Neural progenitor cell (in vitro differentiated cells): ENCODE measurements at regions not wholly inside any gene's neighbourhood (a gene's known extent, or its start where the extent isn't known, plus 50 kb on each side); places are given as distances from the start of the nearest gene placed in this dataset.

Source experiments
- DNase-seq: peaks from one replicate; pipeline ENCODE4 v3.0.0-alpha.2; 2016; ENCODE audit warnings: low spot score
- H2AFZ ChIP-seq: fragments of 200-600 bp; sonication (generic); replicated peaks from 2 replicates; pipeline ENCODE4 v1.6.1; 2016; ENCODE audit warnings: antibody characterized with exemption
- H3F3A ChIP-seq: fragments of 200-600 bp; sonication (generic); 2 replicates; pipeline ENCODE4 v1.6.1; 2016; ENCODE audit warnings: antibody characterized with exemption, low read depth
- H3K27ac ChIP-seq: fragments of 200-600 bp; sonication (generic); 2 replicates; pipeline ENCODE4 v1.5.1; 2016; ENCODE audit warnings: mild to moderate bottlenecking
- H3K27me3 ChIP-seq: fragments of 200-600 bp; sonication (generic); 2 replicates; pipeline ENCODE4 v1.6.1; 2016; ENCODE audit warnings: mild to moderate bottlenecking, moderate library complexity
- H3K36me3 ChIP-seq: fragments of 200-600 bp; sonication (generic); 2 replicates; pipeline ENCODE4 v1.5.1; 2016
- H3K4me1 ChIP-seq: fragments of 200-600 bp; sonication (generic); 2 replicates; pipeline ENCODE4 v1.6.1; 2016; ENCODE audit warnings: mixed run types
- H3K4me2 ChIP-seq: fragments of 200-600 bp; sonication (generic); 2 replicates; pipeline ENCODE4 v1.6.1; 2016
- H3K4me3 ChIP-seq: fragments of 200-600 bp; sonication (generic); 2 replicates; pipeline ENCODE4 v1.5.1; 2016
- H3K79me2 ChIP-seq: fragments of 200-600 bp; sonication (generic); 2 replicates; pipeline ENCODE4 v1.6.1; 2016; ENCODE audit warnings: low read depth
- H3K9ac ChIP-seq: fragments of 200-600 bp; sonication (generic); 2 replicates; pipeline ENCODE4 v1.6.1; 2016
- H3K9me3 ChIP-seq: fragments of 200-600 bp; sonication (generic); 2 replicates; pipeline ENCODE4 v1.5.1; 2016; ENCODE audit warnings: low read depth
- H4K20me1 ChIP-seq: fragments of 200-600 bp; sonication (generic); 2 replicates; pipeline ENCODE4 v1.6.1; 2016; ENCODE audit warnings: low read depth
- H3K27ac Mint-ChIP-seq: 3 replicates; pipeline ENCODE4 v1.8.0; 2021; ENCODE audit warnings: mixed read lengths
- H3K27me3 Mint-ChIP-seq: 2 replicates; pipeline ENCODE4 v1.8.0; 2022; ENCODE audit warnings: low read depth, mild to moderate bottlenecking, inconsistent platforms, moderate library complexity, mixed read lengths; ENCODE audit not compliant: insufficient read depth
- H3K36me3 Mint-ChIP-seq: 3 replicates; pipeline ENCODE4 v1.8.0; 2021; ENCODE audit warnings: mixed read lengths
- H3K4me1 Mint-ChIP-seq: 3 replicates; pipeline ENCODE4 v1.8.0; 2021; ENCODE audit warnings: mixed read lengths
- H3K4me3 Mint-ChIP-seq: 3 replicates; pipeline ENCODE4 v1.8.0; 2021; ENCODE audit warnings: mild to moderate bottlenecking, moderate library complexity, mixed read lengths
- H3K9me3 Mint-ChIP-seq: 3 replicates; pipeline ENCODE4 v1.8.0; 2020; ENCODE audit warnings: mixed read lengths
- CTCF ChIP-seq: fragments of 200-600 bp; sonication (generic); IDR thresholded peaks from 2 replicates; pipeline ENCODE4 v1.5.1; 2017; ENCODE audit warnings: antibody characterized with exemption, mild to moderate bottlenecking
- EZH2 ChIP-seq: fragments of 200-600 bp; sonication (generic); IDR thresholded peaks from 2 replicates; pipeline ENCODE4 v1.6.1; 2017; ENCODE audit warnings: antibody characterized with exemption, mild to moderate bottlenecking, moderate library complexity
- EZH2phosphoT487 ChIP-seq: fragments of 200-600 bp; sonication (generic); IDR thresholded peaks from 2 replicates; pipeline ENCODE4 v1.6.1; 2017; ENCODE audit warnings: antibody characterized with exemption

- no peaks in the 10 kb centered on the region for H3K79me2 ChIP-seq
- no peak overlapping the region for H3K4me3 ChIP-seq
- no peak overlapping the region for H3K27ac Mint-ChIP-seq
- no peak overlapping the region for H3K4me3 Mint-ChIP-seq
- H3K27me3 ChIP-seq, result no peaks in the 10 kb centered on the region
- H3K4me2 ChIP-seq, result no peak overlapping the region
- H3K27ac ChIP-seq, result no peak overlapping the region
- no peak overlapping the region for H2AFZ ChIP-seq
- H3K9ac ChIP-seq, result no peak overlapping the region
- peaks cover 6% of the 10 kb centered on the region for H3K4me1 Mint-ChIP-seq
- H3F3A ChIP-seq, result no peaks in the 10 kb centered on the region
- peak; percentile 68 for DNase-seq
- no peaks in the 10 kb centered on the region for H3K36me3 ChIP-seq
- peaks cover 10% of the 10 kb centered on the region for H3K4me1 ChIP-seq
- no peaks in the 10 kb centered on the region for H3K36me3 Mint-ChIP-seq
- no peaks in the 10 kb centered on the region for H3K27me3 Mint-ChIP-seq
- H3K9me3 ChIP-seq, result no peaks in the 10 kb centered on the region
- TF ChIP-seq CTCF (peak; percentile 39), EZH2 (no peak)
- no peaks in the 10 kb centered on the region for H3K9me3 Mint-ChIP-seq
- no peaks in the 10 kb centered on the region for H4K20me1 ChIP-seq
Observed at GRCh38 chr5:87541033-87541432, 128.3 kb upstream of the CCNH start.

- no peak overlapping the region for H3K4me3 ChIP-seq
- Mint-ChIP-seq H3K4me3 (no peak overlapping the region), H3K9me3 (no peaks in the 10 kb centered on the region), H3K36me3 (no peaks in the 10 kb centered on the region), H3K27me3 (no peaks in the 10 kb centered on the region), H3K4me1 (peaks cover 6% of the 10 kb centered on the region), H3K27ac (no peak overlapping the region)
- no peak overlapping the region for H3K4me2 ChIP-seq
- H3K27ac ChIP-seq, result no peak overlapping the region
- H3K79me2 ChIP-seq, result no peaks in the 10 kb centered on the region
- TF ChIP-seq EZH2phosphoT487 (no peak), CTCF (no peak), EZH2 (no peak)
- H3K9ac ChIP-seq, result no peak overlapping the region
- H3F3A ChIP-seq, result no peaks in the 10 kb centered on the region
- DNase-seq, result no peak
- H2AFZ ChIP-seq, result no peak overlapping the region
- no peaks in the 10 kb centered on the region for H3K36me3 ChIP-seq
- H3K27me3 ChIP-seq, result no peaks in the 10 kb centered on the region
- H4K20me1 ChIP-seq, result no peaks in the 10 kb centered on the region
- peaks cover 10% of the 10 kb centered on the region for H3K4me1 ChIP-seq
- H3K9me3 ChIP-seq, result no peaks in the 10 kb centered on the region
Observed at GRCh38 chr5:87539839-87540238, 127.1 kb upstream of the CCNH start.

GRCh38 chr5:87536365-87536764 lies 123.6 kb upstream of the CCNH start:
- no peak overlapping the region for H3K27ac Mint-ChIP-seq
- H3K9me3 Mint-ChIP-seq, result no peaks in the 10 kb centered on the region
- no peaks in the 10 kb centered on the region for H3K36me3 ChIP-seq
- H3K27ac ChIP-seq, result no peak overlapping the region
- H3K4me1 ChIP-seq, result peaks cover 10% of the 10 kb centered on the region
- no peaks in the 10 kb centered on the region for H3K27me3 Mint-ChIP-seq
- H3K4me1 Mint-ChIP-seq, result peaks cover 4% of the 10 kb centered on the region
- no peaks in the 10 kb centered on the region for H3F3A ChIP-seq
- H3K27me3 ChIP-seq, result no peaks in the 10 kb centered on the region
- no peak overlapping the region for H2AFZ ChIP-seq
- no peaks in the 10 kb centered on the region for H3K79me2 ChIP-seq
- H3K36me3 Mint-ChIP-seq, result no peaks in the 10 kb centered on the region
- H3K9me3 ChIP-seq, result no peaks in the 10 kb centered on the region
- H3K4me2 ChIP-seq, result no peak overlapping the region
- H3K4me3 ChIP-seq, result no peak overlapping the region
- no peak for DNase-seq
- H3K9ac ChIP-seq, result no peak overlapping the region
- H3K4me3 Mint-ChIP-seq, result no peak overlapping the region
- H4K20me1 ChIP-seq, result no peaks in the 10 kb centered on the region
- TF ChIP-seq CTCF (no peak), EZH2phosphoT487 (no peak), EZH2 (no peak)

GRCh38 chr5:87535706-87536105 lies 123.0 kb upstream of the CCNH start:
- TF ChIP-seq EZH2phosphoT487 (no peak), EZH2 (no peak)
- no peaks in the 10 kb centered on the region for H3K4me1 Mint-ChIP-seq
- H3K27ac ChIP-seq, result no peak overlapping the region

More at GRCh38 chr5:87535706-87536105, 123.0 kb upstream of the CCNH start:
- H2AFZ ChIP-seq, result no peak overlapping the region
- DNase-seq, result peak; percentile 4
- H3K27me3 Mint-ChIP-seq, result no peaks in the 10 kb centered on the region
- H3F3A ChIP-seq, result no peaks in the 10 kb centered on the region
- no peaks in the 10 kb centered on the region for H3K79me2 ChIP-seq
- H3K36me3 ChIP-seq, result no peaks in the 10 kb centered on the region
- no peak overlapping the region for H3K4me3 ChIP-seq
- H4K20me1 ChIP-seq, result no peaks in the 10 kb centered on the region
- H3K36me3 Mint-ChIP-seq, result no peaks in the 10 kb centered on the region
- H3K9me3 ChIP-seq, result no peaks in the 10 kb centered on the region
- H3K9ac ChIP-seq, result no peak overlapping the region
- H3K27ac Mint-ChIP-seq, result no peak overlapping the region
- no peak overlapping the region for H3K4me3 Mint-ChIP-seq
- no peaks in the 10 kb centered on the region for H3K9me3 Mint-ChIP-seq
- no peak overlapping the region for H3K4me2 ChIP-seq
- no peaks in the 10 kb centered on the region for H3K27me3 ChIP-seq
- H3K4me1 ChIP-seq, result peaks cover 3% of the 10 kb centered on the region
